ENCODE measurements at regions not wholly inside any gene's neighbourhood (a gene's known extent, or its start where the extent isn't known, plus 50 kb on each side); places are given as distances from the start of the nearest gene placed in this dataset.

DNA sequence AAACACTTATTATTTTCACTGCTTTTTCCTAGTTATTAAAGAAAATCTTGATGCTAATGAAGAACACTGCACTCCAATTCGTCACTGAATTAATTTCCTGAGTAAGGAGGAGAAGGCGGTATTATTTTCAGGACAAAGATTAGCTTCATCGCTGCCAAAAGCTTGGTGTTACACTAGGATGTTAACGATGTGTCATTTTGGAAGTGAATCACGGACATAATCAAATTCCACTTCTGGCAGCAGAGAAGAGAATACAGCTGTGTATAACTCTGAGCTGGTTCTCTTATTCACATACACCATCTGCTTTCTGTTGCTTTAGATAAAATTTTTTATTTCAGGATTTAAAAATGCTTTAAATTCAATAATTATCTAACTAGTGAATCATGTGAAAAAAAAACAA, 74.1 kb downstream of the SCG2 start:
- Histone ChIP-seq H3K9ac (ENCODE audit: insufficient read depth, low read length) (no peak overlapping the region), H3K9me3 (ENCODE audit: control insufficient read depth, insufficient read depth, low read depth, low read length) (no peaks in the 10 kb centered on the region), H3K36me3 (ENCODE audit: control insufficient read depth, insufficient read depth, low read length) (no peaks in the 10 kb centered on the region), H3K4me1 (ENCODE audit: control insufficient read depth, extremely low read depth, insufficient read depth, low read length) (peaks cover 3% of the 10 kb centered on the region), H3K79me2 (ENCODE audit: control insufficient read depth, insufficient read depth, low read length) (no peaks in the 10 kb centered on the region), H4K20me1 (ENCODE audit: control insufficient read depth, extremely low read depth, insufficient read depth, low read length) (no peaks in the 10 kb centered on the region), H3K4me2 (ENCODE audit: extremely low read depth, insufficient read depth, low read length) (no peak overlapping the region), H3K27ac (ENCODE audit: insufficient read depth, low read length) (no peak overlapping the region), H3K4me3 (replicated peaks in 1 of 4; ENCODE audit: control extremely low read depth in 1 of 4, insufficient read depth in 1 of 4, low read depth in 3 of 4, low read length in 4 of 4) (no peak overlapping the region), H3K27me3 (ENCODE audit: control insufficient read depth, insufficient read depth, low read length) (no peaks in the 10 kb centered on the region), H2AFZ (ENCODE audit: low read length) (no peak overlapping the region)
- peak; percentile 80 to 91 for DNase-seq (ENCODE audit: low read depth in 2 of 2)
- TF ChIP-seq EZH2 (IDR thresholded peaks at IDR 0.05; ENCODE audit: low read length, missing control alignments): no peak
- TF ChIP-seq, protein P1, sequence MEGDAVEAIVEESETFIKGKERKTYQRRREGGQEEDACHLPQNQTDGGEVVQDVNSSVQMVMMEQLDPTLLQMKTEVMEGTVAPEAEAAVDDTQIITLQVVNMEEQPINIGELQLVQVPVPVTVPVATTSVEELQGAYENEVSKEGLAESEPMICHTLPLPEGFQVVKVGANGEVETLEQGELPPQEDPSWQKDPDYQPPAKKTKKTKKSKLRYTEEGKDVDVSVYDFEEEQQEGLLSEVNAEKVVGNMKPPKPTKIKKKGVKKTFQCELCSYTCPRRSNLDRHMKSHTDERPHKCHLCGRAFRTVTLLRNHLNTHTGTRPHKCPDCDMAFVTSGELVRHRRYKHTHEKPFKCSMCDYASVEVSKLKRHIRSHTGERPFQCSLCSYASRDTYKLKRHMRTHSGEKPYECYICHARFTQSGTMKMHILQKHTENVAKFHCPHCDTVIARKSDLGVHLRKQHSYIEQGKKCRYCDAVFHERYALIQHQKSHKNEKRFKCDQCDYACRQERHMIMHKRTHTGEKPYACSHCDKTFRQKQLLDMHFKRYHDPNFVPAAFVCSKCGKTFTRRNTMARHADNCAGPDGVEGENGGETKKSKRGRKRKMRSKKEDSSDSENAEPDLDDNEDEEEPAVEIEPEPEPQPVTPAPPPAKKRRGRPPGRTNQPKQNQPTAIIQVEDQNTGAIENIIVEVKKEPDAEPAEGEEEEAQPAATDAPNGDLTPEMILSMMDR (conservative IDR thresholded peaks at IDR 0.05 in 1 of 2, IDR thresholded peaks at IDR 0.05 in 1 of 2; ENCODE audit: low read depth in 1 of 2, low read length in 2 of 2): no peak

DNA sequence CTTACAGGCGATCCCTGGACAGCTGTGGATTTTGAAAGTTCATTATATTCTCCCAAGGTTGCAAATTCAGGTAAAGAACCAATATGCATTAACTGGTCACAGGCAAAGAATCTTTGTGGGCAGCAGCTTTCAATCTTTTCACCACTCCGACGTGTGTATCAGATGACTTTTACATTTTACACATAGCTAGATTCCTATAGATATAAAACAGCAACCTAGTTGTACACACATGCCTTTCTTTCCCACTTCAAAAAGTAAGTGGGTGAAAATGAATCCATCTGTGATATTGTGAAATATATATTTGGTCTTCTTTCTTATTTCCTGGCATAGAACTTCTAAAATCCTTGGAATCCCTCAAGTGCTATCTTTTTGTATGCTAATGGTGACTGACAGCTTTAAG, 72.5 kb downstream of the SCG2 start:
- Histone ChIP-seq H3K27ac (ENCODE audit: insufficient read depth, low read length) (no peak overlapping the region), H3K4me3 (replicated peaks in 1 of 4; ENCODE audit: control extremely low read depth in 1 of 4, insufficient read depth in 1 of 4, low read depth in 3 of 4, low read length in 4 of 4) (no peak overlapping the region), H3K9ac (ENCODE audit: insufficient read depth, low read length) (no peak overlapping the region), H2AFZ (ENCODE audit: low read length) (no peak overlapping the region), H4K20me1 (ENCODE audit: control insufficient read depth, extremely low read depth, insufficient read depth, low read length) (no peaks in the 10 kb centered on the region), H3K27me3 (ENCODE audit: control insufficient read depth, insufficient read depth, low read length) (no peaks in the 10 kb centered on the region), H3K4me1 (ENCODE audit: control insufficient read depth, extremely low read depth, insufficient read depth, low read length) (peaks cover 3% of the 10 kb centered on the region), H3K4me2 (ENCODE audit: extremely low read depth, insufficient read depth, low read length) (no peak overlapping the region), H3K36me3 (ENCODE audit: control insufficient read depth, insufficient read depth, low read length) (no peaks in the 10 kb centered on the region), H3K79me2 (ENCODE audit: control insufficient read depth, insufficient read depth, low read length) (no peaks in the 10 kb centered on the region), H3K9me3 (ENCODE audit: control insufficient read depth, insufficient read depth, low read depth, low read length) (no peaks in the 10 kb centered on the region)
- TF ChIP-seq, protein P1 (conservative IDR thresholded peaks at IDR 0.05 in 1 of 2, IDR thresholded peaks at IDR 0.05 in 1 of 2; ENCODE audit: low read depth in 1 of 2, low read length in 2 of 2): no peak
- no peak for TF ChIP-seq EZH2 (IDR thresholded peaks at IDR 0.05; ENCODE audit: low read length, missing control alignments)
- peak in 1 of 2 donors; percentile 64 for DNase-seq (ENCODE audit: low read depth in 2 of 2)

DNA sequence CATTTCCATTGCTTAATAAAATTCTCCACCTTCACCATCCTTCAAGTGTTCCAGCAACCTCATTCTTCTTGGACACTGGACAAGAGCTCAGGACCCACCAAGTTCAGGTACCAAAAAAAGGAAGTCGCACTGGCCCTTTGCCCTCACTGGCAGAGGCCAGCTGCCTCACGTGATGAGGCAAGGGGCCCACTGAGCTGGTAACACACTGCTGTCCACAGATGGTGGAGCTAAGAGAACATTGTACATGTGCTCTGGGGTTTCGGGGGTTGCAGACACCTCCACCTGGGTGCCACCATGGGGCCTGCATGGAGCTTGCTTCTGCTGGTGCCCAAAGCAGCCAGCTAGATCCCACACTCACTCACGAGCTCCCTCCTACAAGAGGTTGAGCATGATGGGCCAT, 71.3 kb downstream of the SCG2 start:
- TF ChIP-seq, protein P1 (conservative IDR thresholded peaks at IDR 0.05 in 1 of 2, IDR thresholded peaks at IDR 0.05 in 1 of 2; ENCODE audit: low read depth in 1 of 2, low read length in 2 of 2): no peak
- TF ChIP-seq EZH2 (IDR thresholded peaks at IDR 0.05; ENCODE audit: low read length, missing control alignments): no peak
- Histone ChIP-seq H3K27me3 (ENCODE audit: control insufficient read depth, insufficient read depth, low read length) (no peaks in the 10 kb centered on the region), H3K4me1 (ENCODE audit: control insufficient read depth, extremely low read depth, insufficient read depth, low read length) (peaks cover 3% of the 10 kb centered on the region), H2AFZ (ENCODE audit: low read length) (no peak overlapping the region), H3K27ac (ENCODE audit: insufficient read depth, low read length) (no peak overlapping the region), H3K36me3 (ENCODE audit: control insufficient read depth, insufficient read depth, low read length) (no peaks in the 10 kb centered on the region), H3K4me2 (ENCODE audit: extremely low read depth, insufficient read depth, low read length) (no peak overlapping the region), H3K4me3 (replicated peaks in 1 of 4; ENCODE audit: control extremely low read depth in 1 of 4, insufficient read depth in 1 of 4, low read depth in 3 of 4, low read length in 4 of 4) (no peak overlapping the region), H3K79me2 (ENCODE audit: control insufficient read depth, insufficient read depth, low read length) (no peaks in the 10 kb centered on the region), H3K9ac (ENCODE audit: insufficient read depth, low read length) (no peak overlapping the region), H3K9me3 (ENCODE audit: control insufficient read depth, insufficient read depth, low read depth, low read length) (no peaks in the 10 kb centered on the region), H4K20me1 (ENCODE audit: control insufficient read depth, extremely low read depth, insufficient read depth, low read length) (no peaks in the 10 kb centered on the region)
- DNase-seq (ENCODE audit: low read depth in 2 of 2): no peak

Measured in fibroblast of lung (primary cell).